Stimulated activated CD4-positive, alpha-beta T cell treated with anti-CD3 and anti-CD28 coated beads, TNF-alpha, amount 100 ng/mL, for 24 hours (primary cell): ENCODE measurements at regions not wholly inside any gene's neighbourhood (a gene's known extent, or its start where the extent isn't known, plus 50 kb on each side); places are given as distances from the start of the nearest gene placed in this dataset.
A peak's percentile ranks its signal among the peaks of the same experiment; 100 is the strongest.
"Not testable (repeated sequence)": the region's sequence is repeated elsewhere in the genome, so short reads cannot be mapped to it uniquely, and the experiment has no call there.

ENCODE experiments used
- DNase-seq, 3 experiments: peaks; one replicate each; pipeline ENCODE4 v3.0.0-alpha.2; 2020; ENCODE audit warnings: low read depth in 3 of 3

DNA sequence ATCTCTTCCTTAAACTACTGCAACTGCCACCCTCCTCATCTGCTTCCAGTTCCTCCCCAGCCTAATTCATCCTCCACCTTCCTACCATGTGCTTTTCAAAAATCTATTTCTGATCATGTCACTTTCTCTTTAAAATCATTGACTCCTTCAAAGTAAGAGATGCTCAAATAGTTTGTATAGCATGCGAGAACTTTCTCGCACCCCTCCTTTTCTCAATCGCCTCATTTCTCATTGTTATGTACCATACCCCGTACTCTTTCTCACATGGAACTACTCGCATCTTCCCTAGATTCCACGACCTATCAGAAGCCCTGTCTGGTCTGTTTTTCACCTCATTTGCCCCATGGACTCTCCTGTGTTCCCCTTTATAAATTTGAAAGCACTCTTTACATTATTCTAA is 238.2 kb downstream of the NRIP1 start:
- DNase-seq: no peak

DNA sequence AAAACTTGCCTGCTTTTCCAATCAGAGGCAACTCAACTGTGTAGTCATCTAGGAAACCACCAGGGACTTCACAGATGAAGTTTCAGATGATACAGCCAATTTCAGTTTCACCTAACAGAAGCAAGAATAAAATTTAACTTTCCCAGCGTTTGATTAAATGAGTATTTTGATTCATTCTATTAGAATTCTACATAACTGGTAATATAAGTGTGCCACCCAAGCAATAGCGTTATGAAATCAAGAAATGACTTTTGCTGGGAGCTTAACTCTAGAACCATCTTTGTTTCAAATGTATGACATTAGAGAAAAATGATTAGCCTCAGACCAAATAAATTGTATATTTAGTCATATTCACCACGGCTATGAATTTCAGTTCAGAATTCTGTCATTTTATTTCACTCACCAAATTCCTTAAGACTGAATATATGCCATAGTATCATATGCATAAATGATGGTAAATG is 239.3 kb downstream of the NRIP1 start:
- no peak for DNase-seq

DNA sequence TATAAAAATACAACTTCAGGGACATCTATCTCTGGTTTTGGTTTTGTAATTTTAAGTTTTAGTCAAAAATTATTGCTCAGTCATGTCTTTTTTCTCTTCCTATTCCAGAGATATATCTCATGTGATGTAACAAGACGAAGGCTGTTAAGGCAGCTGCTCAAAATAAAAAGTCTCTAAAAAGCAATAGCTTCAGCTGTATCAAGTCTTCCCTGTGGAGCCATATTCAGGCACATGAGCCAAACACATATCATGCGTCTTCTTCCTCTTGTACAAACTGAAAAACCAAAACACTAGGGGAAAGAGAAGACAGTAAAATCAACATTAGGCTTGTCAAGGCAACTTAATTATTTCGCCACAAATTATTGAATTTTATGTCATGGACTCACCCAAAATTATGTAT is 240.7 kb downstream of the NRIP1 start:
- DNase-seq: no peak

DNA sequence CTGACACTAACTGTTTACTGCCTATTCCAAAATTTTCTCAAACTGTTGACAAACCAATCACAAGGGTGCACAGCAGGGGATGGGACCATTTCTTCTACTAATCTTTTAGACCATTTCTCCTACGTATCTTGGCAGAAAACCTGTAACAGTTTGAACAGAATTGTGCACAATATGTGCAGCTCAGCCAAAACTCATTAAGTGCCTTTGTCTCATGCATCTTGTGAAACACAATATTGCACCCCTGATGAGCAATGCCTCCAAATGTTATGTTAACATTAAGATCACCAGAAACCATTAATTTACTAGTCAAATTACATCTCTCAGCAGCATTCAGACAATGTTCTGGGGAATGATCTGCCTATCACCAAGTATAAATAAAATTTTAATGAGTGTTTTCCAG is 247.5 kb downstream of the NRIP1 start:
- DNase-seq: no peak

DNA sequence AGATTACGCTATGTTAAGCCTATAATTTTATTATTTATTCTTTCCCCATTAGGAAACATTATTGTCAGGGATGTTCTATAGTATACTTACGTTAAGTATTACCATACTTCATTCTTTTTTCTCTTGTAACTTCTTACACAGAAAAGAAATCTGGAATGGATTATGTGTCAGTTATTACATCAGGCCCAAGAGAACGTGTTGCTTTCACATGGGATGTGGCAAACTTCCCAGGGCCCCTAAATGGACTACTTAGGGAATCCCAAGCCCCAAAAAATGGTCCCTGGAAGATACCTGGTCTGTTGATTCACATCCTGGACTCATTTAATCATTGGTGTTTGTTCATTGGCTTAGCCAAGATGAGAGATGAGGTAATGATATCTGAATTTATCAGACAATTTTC is 249.8 kb downstream of the NRIP1 start:
- no peak for DNase-seq

DNA sequence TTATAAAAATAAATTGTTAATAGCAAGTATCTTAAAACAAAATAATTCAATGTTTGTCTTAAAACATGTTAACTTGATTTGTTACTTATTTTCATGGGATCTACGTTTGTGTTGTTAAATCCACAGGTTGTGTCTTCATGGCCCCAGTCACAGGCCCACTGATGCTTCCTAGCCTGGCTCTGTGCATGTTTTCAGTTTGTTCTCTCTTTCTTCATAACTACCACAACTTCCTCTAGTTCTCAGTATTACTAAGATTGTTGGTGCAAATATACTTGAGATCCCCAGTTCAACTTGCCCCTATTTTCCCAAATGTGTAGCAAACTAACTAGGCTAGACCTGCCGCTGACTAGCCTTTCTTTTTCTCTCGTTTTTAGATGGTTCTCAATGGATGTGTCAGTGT is 250.5 kb downstream of the NRIP1 start:
- DNase-seq: no peak

DNA sequence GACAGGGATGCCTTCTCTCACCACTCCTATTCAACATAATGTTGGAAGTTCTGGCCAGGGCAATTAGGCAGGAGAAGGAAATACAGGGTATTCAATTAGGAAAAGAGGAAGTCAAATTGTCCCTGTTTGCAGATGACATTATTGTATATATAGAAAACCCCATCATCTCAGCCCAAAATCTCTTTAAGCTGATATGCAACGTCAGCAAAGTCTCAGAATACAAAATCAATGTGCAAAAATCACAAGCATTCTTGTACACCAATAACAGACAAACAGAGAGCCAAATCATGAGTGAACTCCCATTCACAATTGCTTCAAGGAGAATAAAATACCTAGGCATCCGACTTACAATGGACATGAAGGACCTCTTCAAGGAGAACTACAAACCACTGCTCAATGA is 258.1 kb upstream of the SAMSN1 start:
- not testable (repeated sequence) for DNase-seq

DNA sequence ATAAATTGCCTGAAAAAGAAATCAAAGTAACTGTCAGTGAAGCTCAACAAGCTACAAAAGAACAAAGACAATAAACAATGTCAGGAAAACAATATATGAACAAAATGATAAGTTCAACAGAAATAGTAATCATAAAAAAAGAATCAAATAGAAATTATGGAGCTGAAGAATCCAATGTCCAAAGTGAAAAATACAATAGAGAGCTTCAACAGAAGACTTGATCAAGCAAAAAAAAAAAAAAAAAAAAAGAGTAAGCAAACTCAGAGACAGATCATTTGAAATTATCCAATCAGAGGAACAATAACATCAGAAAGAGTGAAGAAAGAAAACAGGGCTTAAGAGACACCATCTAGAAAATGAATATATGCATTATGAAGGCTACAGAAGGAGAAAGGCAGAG is 251.4 kb upstream of the SAMSN1 start:
- no peak for DNase-seq

DNA sequence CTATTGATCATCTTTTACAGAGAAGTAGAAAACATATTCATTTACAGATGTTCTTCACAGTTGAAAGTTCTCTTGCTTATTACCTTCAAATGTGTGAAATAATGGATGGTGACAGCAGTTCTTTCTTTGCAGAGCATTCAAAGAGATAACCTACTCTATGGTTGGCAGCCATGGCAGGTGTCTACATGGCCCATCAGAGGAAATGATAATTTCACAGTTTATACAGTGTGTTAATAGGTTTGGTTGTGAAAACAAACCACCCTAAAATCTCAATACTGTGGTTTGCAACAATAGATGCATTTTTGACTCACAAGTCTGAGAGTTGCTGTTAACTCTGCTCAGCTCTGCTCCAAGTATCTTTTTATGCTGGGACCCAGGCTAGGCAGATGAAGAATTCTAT is 241.2 kb upstream of the SAMSN1 start:
- DNase-seq: no peak

DNA sequence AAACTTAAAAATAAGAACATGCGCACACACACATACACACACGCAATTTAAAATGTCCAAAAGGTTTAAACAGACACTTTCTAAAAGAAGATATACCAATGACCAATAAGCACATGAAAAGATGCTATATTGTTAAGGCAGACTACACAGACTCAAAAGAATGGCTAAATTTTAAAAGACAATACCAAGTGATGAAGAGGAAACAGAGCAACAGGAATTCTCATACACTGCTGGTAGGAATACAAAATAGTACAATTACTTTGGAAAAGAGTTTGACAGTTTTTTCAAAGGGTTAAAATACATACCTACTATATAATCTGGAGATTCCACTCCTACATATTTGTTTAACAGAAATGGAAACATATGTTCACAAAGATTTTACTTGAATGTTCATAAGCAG is 239.6 kb upstream of the SAMSN1 start:
- no peak for DNase-seq

DNA sequence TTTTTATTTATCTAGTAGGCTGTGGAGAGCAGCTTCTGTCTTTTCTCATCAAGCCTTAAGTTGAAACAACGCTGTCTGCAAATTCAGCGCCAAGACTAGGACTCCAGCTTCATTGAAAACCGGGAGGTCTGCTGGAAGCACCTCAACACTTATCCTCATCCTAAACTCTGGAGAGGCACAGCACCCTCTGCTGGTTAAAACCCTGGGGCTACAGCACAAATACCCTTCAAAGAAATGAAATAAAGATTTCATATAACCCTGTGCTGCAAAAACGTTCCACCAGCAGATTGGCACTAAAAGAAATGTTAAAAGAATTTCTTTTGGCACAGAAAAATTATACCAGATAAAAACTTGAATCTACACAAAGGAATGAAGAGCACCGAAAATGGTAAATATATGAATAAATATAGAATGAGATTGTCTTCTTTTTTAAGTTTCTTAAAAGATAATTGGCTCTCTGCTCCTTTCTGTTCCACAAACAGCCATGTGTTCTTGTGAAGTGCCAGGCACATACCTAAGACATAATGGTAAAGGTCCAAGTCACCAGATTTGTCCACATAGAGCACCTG is 227.7 kb upstream of the SAMSN1 start:
- DNase-seq: peak; percentile 20 to 52 (median 52)

DNA sequence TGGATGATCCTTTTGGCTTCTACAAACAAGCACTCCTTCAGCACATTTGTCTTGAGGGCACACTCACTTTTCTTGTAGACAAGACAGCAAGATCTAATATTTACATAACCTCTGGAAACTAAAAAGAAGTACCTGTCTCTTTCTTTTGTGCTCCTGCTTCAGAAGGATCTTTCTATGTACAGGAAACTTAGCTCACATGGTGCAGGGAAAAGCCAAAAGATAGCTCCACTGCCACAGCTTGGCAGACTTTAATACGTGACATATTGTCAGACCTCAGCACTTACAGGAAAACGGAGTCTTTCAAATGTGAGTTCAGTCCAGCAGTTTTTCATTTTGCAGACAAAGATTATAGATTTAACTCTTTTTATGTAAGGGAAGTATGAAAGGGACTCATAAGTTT is 225.5 kb upstream of the SAMSN1 start:
- no peak for DNase-seq

DNA sequence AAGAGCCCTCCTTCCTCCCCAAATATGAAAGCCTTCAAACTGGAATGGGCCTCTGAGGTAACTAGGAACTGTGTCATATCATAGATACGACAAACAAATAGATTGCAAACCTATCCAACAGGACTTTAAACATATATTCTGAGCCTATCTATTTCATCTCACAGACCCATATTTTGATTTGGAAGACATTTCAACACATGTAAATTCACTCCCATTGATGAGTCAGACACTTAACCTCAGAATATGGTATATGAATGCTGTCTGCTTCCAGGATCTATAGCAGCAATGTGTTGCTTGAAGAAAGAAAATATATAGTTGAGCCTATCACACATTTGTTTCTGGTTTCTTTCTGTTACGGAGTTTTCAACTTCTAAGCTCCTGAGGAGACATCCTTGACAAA is 221.9 kb upstream of the SAMSN1 start:
- no peak for DNase-seq

DNA sequence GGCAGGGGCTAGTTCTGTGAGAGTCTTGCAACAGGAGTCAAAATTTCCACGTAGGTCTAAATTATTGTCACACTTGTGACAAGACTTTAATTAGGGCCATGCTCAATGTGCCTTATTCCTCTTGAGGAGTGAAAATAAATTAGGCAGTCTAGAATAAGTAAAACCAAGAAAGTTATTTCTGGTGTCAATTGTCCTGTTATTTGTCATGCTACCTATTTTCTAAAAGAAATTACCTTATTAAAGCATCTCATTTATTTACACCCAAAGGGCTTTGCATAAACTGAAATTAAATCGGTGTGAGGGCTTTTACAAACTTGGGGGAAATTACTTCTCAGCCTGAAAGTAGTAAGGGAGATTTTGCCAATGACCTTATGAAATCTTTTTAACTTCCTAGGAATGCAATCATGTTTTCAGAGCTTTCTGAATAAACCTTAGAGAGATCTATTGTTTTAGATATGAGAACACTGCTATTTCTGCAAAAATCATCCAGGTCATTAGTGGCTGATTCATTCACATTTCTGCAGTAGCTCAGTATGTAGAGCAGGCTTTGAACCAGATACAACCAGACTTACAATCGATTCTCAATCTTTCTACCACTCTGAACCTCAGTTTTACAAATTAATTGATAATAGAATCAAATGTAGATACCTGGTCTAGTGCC is 221.2 kb upstream of the SAMSN1 start:
- DNase-seq: no peak

DNA sequence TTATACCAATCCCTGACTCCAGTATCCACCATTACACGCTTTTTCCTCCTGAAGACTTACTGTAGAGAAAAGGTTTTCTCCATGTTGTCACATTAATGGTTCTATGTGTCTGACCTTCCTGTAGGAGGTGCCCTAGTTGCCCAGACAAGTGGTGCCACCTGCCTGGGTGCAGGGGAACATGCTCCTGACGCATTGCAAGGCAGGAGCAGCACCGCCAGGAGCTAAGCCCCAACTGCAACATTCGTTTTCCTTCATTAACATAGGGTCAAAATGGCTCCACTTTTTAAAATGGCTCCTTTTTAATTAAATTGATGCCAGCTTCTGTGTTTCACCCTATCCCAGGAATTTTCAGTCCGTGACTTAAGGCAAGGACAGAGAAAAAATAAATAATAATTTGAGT is 220.1 kb upstream of the SAMSN1 start:
- no peak for DNase-seq

DNA sequence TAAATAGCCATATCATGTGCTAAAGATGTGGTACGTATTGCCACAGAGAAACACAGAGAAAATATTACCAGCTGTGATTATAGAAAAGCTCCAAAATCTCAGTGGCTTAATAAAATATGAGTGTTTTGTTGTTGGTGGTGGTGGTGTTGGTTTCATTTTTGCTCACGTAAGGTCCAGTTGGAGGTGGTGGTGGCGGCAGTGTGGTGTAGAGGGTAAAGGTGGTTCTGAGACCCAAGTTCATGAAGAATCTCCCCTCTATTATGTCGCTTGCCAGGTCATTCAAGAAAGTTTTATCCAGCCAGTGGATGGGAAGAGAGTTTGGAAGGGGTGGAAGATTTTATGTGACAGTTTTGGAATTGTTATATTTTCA is 217.6 kb upstream of the SAMSN1 start:
- no peak for DNase-seq

DNA sequence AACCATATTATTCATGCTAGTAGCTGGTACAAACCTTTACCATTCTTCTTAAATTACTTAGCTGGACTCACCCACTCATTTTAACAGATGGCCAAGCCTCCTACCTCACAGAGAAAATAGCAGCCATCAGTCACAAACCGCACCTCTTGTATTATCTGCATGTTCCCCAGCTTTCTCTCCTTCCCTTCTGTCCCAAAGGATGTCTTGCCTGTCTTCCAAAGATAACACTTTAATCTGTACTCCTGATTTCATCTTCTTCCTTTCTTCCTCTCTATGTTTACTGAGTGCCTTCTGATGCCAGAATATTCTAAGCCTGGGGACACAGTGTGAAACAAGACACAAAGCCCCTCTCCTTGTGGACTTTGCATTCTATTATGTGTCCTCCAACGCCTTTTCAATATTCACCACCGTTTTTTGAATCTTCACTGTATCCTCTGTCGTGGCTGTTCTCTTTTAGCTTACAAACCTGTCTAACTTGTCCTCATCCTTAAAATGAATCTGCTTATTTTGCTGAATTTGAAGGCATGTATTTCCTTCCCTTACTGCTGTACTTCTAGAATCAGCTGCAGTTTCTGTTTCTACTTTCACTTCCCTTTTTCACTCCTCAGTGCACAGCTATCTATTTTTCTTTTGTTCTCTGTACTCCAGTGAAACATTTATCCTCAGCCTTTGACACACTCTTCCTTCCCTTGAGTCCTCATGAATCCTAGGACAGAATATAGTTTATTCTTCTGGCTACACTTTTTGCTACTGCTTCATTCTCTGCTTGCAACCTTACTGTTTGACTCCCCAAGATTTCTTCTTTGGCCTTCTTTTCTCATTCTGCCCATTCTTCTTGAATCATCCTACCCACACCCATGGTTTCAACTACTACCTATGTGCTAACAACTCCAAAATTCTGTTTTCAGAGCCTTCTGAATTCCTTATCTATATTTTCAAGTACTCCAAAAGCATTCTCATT is 216.9 kb upstream of the SAMSN1 start:
- DNase-seq: no peak

DNA sequence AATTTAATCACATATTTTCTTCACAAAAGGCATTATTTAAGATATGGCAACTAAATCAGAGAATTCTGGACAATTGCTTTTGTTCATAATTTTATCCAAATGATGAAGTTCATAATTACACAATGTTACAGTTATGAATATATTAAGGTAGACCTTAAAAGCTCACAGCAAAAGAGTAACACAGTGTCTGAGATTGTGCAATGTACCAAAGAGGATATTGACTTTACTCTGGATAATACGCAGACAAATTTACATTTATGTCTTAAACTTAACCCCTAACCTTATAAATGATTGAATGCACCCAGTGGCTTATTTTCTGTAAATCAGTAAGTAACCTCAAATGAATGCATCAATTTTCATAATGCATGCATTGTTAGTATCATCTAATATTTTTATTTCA is 216.2 kb upstream of the SAMSN1 start:
- no peak for DNase-seq

DNA sequence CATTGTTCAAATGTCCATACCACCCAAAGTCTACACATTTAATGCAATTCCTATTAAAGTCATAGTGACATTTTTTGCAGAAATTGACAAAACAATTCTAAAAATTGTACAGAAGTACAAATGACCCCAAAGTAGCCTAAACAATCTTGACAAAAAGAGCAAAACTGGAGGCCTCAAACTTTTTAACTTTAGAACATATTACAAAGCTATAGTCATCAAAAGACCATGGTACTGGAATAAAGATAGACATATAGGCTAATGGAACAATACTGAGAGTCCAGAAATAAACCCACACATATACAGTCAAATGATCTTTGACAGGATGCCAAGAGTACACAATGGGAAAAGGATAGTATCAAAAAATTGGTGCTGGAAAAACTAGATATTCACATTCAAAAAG is 213.2 kb upstream of the SAMSN1 start:
- no peak for DNase-seq

DNA sequence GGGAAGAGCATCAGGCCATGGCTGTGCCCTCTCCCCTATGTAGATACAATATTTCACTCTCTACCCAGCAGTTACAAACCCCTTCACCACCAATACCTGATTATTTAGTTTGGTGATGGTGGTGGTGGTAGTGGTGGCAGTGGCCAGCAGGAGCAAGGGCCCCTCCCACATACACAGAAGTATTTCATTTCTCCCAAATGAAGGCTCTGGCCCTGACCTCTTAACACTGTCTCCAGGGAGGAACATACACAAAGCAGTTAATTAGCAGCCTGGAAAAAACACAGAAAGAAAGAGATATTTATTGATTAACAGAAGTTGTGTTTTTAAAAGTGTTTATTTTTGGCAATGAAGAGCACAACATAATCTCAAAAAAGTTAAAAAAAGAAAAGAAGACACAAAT is 212.7 kb upstream of the SAMSN1 start:
- DNase-seq: no peak

DNA sequence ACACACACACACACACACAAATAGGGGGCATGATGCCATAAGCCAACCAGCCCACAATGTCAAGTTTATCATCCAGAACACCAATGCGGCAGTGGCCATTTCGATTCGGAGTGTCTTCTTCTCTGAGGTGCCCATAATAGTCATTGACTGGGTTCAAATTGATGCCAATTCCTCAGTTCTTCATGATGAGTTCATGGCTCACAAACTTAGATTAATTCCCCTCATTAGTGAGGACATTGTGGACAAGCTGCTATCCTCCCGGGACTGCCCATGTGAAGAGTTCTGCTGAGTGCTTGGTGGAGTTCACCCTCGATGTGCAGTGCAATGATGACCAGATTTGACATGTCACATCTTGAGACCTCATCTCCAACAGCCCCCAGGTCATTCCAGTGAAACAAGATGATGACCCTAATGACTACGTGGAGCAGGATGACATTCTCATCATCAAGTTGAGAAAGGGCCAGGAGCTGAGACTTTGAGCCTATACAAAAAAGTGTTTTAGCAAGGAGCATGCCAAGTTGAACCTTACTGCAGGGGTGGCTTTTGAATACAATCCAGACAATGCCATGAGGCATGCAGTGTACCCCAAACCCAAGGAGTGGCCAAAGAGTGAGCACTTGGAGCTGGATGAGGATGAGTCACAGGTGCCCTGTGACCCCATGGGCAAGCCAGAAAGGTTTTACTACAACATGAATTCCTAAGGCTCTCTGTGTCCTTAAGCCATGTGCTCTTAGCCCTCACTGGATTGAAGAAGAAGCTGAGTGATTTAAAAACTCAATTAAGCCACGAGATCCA is 211.6 kb upstream of the SAMSN1 start:
- no peak for DNase-seq

DNA sequence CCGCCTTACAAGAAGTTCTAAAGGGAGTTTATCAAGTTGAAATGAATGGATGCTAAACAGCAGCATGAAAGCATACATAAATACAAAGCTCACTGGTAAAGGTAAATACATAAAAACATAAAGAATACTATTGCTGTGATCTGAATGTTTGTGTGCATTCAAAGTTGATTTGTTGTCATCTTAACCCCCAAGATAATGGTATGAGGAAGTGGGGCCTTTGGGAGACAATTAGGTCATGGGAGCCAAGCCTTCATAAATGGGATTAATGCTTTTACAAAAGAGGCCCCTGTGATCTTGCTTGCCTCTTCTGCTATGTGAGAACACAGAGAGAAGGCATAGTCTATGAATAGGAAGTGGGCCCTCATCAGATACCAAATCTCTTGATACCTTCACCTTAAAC is 209.0 kb upstream of the SAMSN1 start:
- DNase-seq: no peak
